Mesenchymal stem cell (in vitro differentiated cells and primary cell): ENCODE measurements at regions not wholly inside any gene's neighbourhood (a gene's known extent, or its start where the extent isn't known, plus 50 kb on each side); places are given as distances from the start of the nearest gene placed in this dataset.

Source experiments
- DNase-seq: peaks from one replicate; pipeline ENCODE4 v3.0.0-alpha.2; 2013
- H2AFZ ChIP-seq: one replicate; pipeline ENCODE4 v1.6.1; 2013; ENCODE audit warnings: low read depth, mild to moderate bottlenecking, control low read depth, inconsistent platforms, low read length, moderate library complexity
- H2AK5ac ChIP-seq: 2 replicates; pipeline ENCODE4 v1.6.1; 2013; ENCODE audit warnings: low read length, moderate library complexity, mild to moderate bottlenecking, inconsistent platforms; ENCODE audit not compliant: severe bottlenecking
- H2BK120ac ChIP-seq: one replicate; pipeline ENCODE4 v1.6.1; 2013; ENCODE audit warnings: low read depth, mild to moderate bottlenecking, inconsistent platforms, low read length, moderate library complexity
- H2BK12ac ChIP-seq, 2 experiments: one replicate each; pipeline ENCODE4 v1.6.1; 2013; ENCODE audit warnings: inconsistent platforms in 2 of 2, low read length in 2 of 2, mild to moderate bottlenecking in 2 of 2, moderate library complexity in 2 of 2, control low read depth in 1 of 2
- H2BK15ac ChIP-seq: one replicate; pipeline ENCODE4 v1.6.1; 2013; ENCODE audit warnings: mild to moderate bottlenecking, low read depth, inconsistent platforms; ENCODE audit not compliant: poor library complexity, severe bottlenecking
- H2BK5ac ChIP-seq: 2 replicates; pipeline ENCODE4 v1.6.1; 2013; ENCODE audit warnings: low read depth, mild to moderate bottlenecking, low read length, control low read depth, inconsistent platforms; ENCODE audit not compliant: poor library complexity, severe bottlenecking
- H3K14ac ChIP-seq, 2 experiments: one replicate each; pipeline ENCODE4 v1.6.1; 2013; ENCODE audit warnings: inconsistent platforms in 2 of 2, low read length in 2 of 2, control low read depth in 1 of 2, mild to moderate bottlenecking in 1 of 2, moderate library complexity in 1 of 2
- H3K18ac ChIP-seq, 2 experiments: one replicate each; pipeline ENCODE4 v1.6.1; 2013; ENCODE audit warnings: inconsistent platforms in 2 of 2, low read length in 2 of 2, control low read depth in 1 of 2, low read depth in 1 of 2, mild to moderate bottlenecking in 1 of 2
- H3K23ac ChIP-seq, 2 experiments: one replicate each; pipeline ENCODE4 v1.6.1; 2013; ENCODE audit warnings: inconsistent platforms in 2 of 2, low read length in 2 of 2, mild to moderate bottlenecking in 2 of 2, moderate library complexity in 2 of 2, control low read depth in 1 of 2
- H3K27ac ChIP-seq: 2 replicates; pipeline ENCODE4 v1.5.1; 2013; ENCODE audit warnings: mild to moderate bottlenecking, moderate library complexity, low read length, control low read depth, inconsistent platforms; ENCODE audit not compliant: poor library complexity, severe bottlenecking
- H3K27me3 ChIP-seq, 2 experiments: 2 replicates each; pipeline versions ENCODE4 v1.6.1 to v1.7.0; 2013; ENCODE audit warnings: low read length in 2 of 2, mild to moderate bottlenecking in 2 of 2, moderate library complexity in 2 of 2, control low read depth in 1 of 2, inconsistent platforms in 1 of 2; ENCODE audit not compliant: control insufficient read depth in 1 of 2, insufficient read depth in 1 of 2
- H3K36me3 ChIP-seq, 2 experiments: 2 replicates each; pipeline versions ENCODE4 v1.6.1 to v1.7.0; 2013; ENCODE audit warnings: low read length in 2 of 2, control low read depth in 1 of 2, inconsistent platforms in 1 of 2, low read depth in 1 of 2, mild to moderate bottlenecking in 1 of 2; ENCODE audit not compliant: insufficient read depth in 2 of 2, control insufficient read depth in 1 of 2
- H3K4ac ChIP-seq, 2 experiments: one replicate each; pipeline ENCODE4 v1.6.1; 2013; ENCODE audit warnings: inconsistent platforms in 2 of 2, low read length in 2 of 2, mild to moderate bottlenecking in 2 of 2, moderate library complexity in 2 of 2, control low read depth in 1 of 2, low read depth in 1 of 2
- H3K4me1 ChIP-seq: 2 replicates; pipeline ENCODE4 v1.6.1; 2013; ENCODE audit warnings: low read depth, low read length, control low read depth; ENCODE audit not compliant: control insufficient read depth, insufficient read depth
- H3K4me2 ChIP-seq: 2 replicates; pipeline ENCODE4 v1.6.1; 2013; ENCODE audit warnings: low read length, mild to moderate bottlenecking, inconsistent platforms; ENCODE audit not compliant: poor library complexity, severe bottlenecking
- H3K4me3 ChIP-seq, 2 experiments: 2 replicates each; pipeline versions ENCODE4 v1.5.1 to v1.7.0; 2013; ENCODE audit warnings: low read length in 2 of 2, mild to moderate bottlenecking in 2 of 2, control low read depth in 1 of 2, low read depth in 1 of 2; ENCODE audit not compliant: insufficient read depth in 1 of 2
- H3K79me1 ChIP-seq: replicated peaks from 2 replicates; pipeline ENCODE4 v1.6.1; 2013; ENCODE audit warnings: mild to moderate bottlenecking, control low read depth, low read length, inconsistent platforms; ENCODE audit not compliant: poor library complexity, severe bottlenecking
- H3K9ac ChIP-seq: 2 replicates; pipeline ENCODE4 v1.7.0; 2013; ENCODE audit warnings: mild to moderate bottlenecking, low read length, moderate library complexity
- H3K9me3 ChIP-seq: 2 replicates; pipeline ENCODE4 v1.7.0; 2013; ENCODE audit warnings: mild to moderate bottlenecking, low read length; ENCODE audit not compliant: control insufficient read depth
- H4K8ac ChIP-seq: one replicate; pipeline ENCODE4 v1.6.1; 2013; ENCODE audit warnings: inconsistent platforms, mild to moderate bottlenecking, low read length, moderate library complexity
- H4K91ac ChIP-seq: one replicate; pipeline ENCODE4 v1.6.1; 2013; ENCODE audit warnings: mild to moderate bottlenecking, low read length, inconsistent platforms
- WGBS: methylation state at CpG from one replicate; pipeline ENCODE4 v1.1.7; 2013; ENCODE audit warnings: mixed read lengths; 5-methylcytosine and 5-hydroxymethylcytosine counted together

GRCh38 chr9:73095425-73095824, 56.2 kb upstream of the ANXA1 start:
- Histone ChIP-seq H2AFZ (no peak overlapping the region), H3K79me1 (no peaks in the 10 kb centered on the region), H2BK15ac (no peak overlapping the region), H3K18ac (no peak overlapping the region), H2BK120ac (no peak overlapping the region), H3K36me3 (no peaks in the 10 kb centered on the region), H3K27ac (no peak overlapping the region), H3K4me3 (no peak overlapping the region), H2BK12ac (no peak overlapping the region), H3K23ac (no peak overlapping the region), H2BK5ac (no peak overlapping the region), H4K91ac (no peak overlapping the region), H3K4me1 (no peaks in the 10 kb centered on the region), H3K14ac (no peak overlapping the region), H3K9ac (no peak overlapping the region), H4K8ac (no peak overlapping the region), H3K4ac (no peak overlapping the region), H3K4me2 (no peak overlapping the region), H3K27me3 (no peaks in the 10 kb centered on the region), H2AK5ac (no peak overlapping the region), H3K9me3 (no peaks in the 10 kb centered on the region)
- no peak for DNase-seq
- 90% methylated on average over 5 of the region's 5 CpGs for WGBS

GRCh38 chr9:73093740-73094379, 57.8 kb upstream of the ANXA1 start:
- H3K23ac ChIP-seq: no peak overlapping the region
- no peak overlapping the region for H3K27ac ChIP-seq
- peak; percentile 23 for DNase-seq
- H4K91ac ChIP-seq: no peak overlapping the region
- no peak overlapping the region for H2BK5ac ChIP-seq
- H3K4me1 ChIP-seq: no peaks in the 10 kb centered on the region
- H3K18ac ChIP-seq: no peak overlapping the region
- WGBS: 92% methylated on average over 3 of the region's 5 CpGs
- H4K8ac ChIP-seq: no peak overlapping the region
- H2BK12ac ChIP-seq: no peak overlapping the region
- H3K36me3 ChIP-seq: no peaks in the 10 kb centered on the region
- no peak overlapping the region for H3K4me2 ChIP-seq
- H3K14ac ChIP-seq: no peak overlapping the region
- H2AFZ ChIP-seq: no peak overlapping the region
- no peak overlapping the region for H2AK5ac ChIP-seq
- no peaks in the 10 kb centered on the region for H3K9me3 ChIP-seq
- no peak overlapping the region for H2BK120ac ChIP-seq
- H3K79me1 ChIP-seq: no peaks in the 10 kb centered on the region
- no peaks in the 10 kb centered on the region for H3K27me3 ChIP-seq
- no peak overlapping the region for H2BK15ac ChIP-seq
- no peak overlapping the region for H3K4ac ChIP-seq
- peak overlapping the region; percentile 90 for H3K9ac ChIP-seq
- peak overlapping the region in 1 of 2 experiments; percentile 70 for H3K4me3 ChIP-seq

- H3K4me3 ChIP-seq: peak overlapping the region in 1 of 2 experiments; percentile 70
- no peak overlapping the region for H3K4ac ChIP-seq
- no peak overlapping the region for H3K27ac ChIP-seq
- H3K36me3 ChIP-seq: no peaks in the 10 kb centered on the region
- no peak overlapping the region for H2BK5ac ChIP-seq
- H2AK5ac ChIP-seq: no peak overlapping the region
- no peak overlapping the region for H4K8ac ChIP-seq
- no peak overlapping the region for H3K4me2 ChIP-seq
- no peaks in the 10 kb centered on the region for H3K27me3 ChIP-seq
- no peak overlapping the region for H2BK15ac ChIP-seq
- H2BK120ac ChIP-seq: no peak overlapping the region
- no peak overlapping the region for H3K23ac ChIP-seq
- H2AFZ ChIP-seq: no peak overlapping the region
- no peak for DNase-seq
- H3K9ac ChIP-seq: peak overlapping the region; percentile 90
- no peaks in the 10 kb centered on the region for H3K79me1 ChIP-seq
- no peak overlapping the region for H2BK12ac ChIP-seq
- no peaks in the 10 kb centered on the region for H3K4me1 ChIP-seq
- no peak overlapping the region for H3K18ac ChIP-seq
- H3K9me3 ChIP-seq: no peaks in the 10 kb centered on the region
- no peak overlapping the region for H3K14ac ChIP-seq
- H4K91ac ChIP-seq: no peak overlapping the region
Measured at GRCh38 chr9:73093016-73093739, 58.5 kb upstream of the ANXA1 start.

- no peak overlapping the region for H2AK5ac ChIP-seq
- no peaks in the 10 kb centered on the region for H3K27me3 ChIP-seq
- no peak overlapping the region for H3K23ac ChIP-seq
- WGBS: no CpG with 5 or more reads among the region's 2 CpGs
- no peak overlapping the region for H2BK5ac ChIP-seq
- H3K4me3 ChIP-seq: no peak overlapping the region
- no peak overlapping the region for H3K9ac ChIP-seq
- H3K14ac ChIP-seq: no peak overlapping the region
- H2BK15ac ChIP-seq: no peak overlapping the region
- H3K79me1 ChIP-seq: no peaks in the 10 kb centered on the region
- H2BK12ac ChIP-seq: no peak overlapping the region
- H3K4me1 ChIP-seq: no peaks in the 10 kb centered on the region
- no peaks in the 10 kb centered on the region for H3K9me3 ChIP-seq
- H3K4ac ChIP-seq: no peak overlapping the region
- H2AFZ ChIP-seq: no peak overlapping the region
- H3K27ac ChIP-seq: no peak overlapping the region
- H3K18ac ChIP-seq: no peak overlapping the region
- H3K36me3 ChIP-seq: no peaks in the 10 kb centered on the region
- H3K4me2 ChIP-seq: no peak overlapping the region
- no peak overlapping the region for H4K8ac ChIP-seq
- no peak for DNase-seq
- H2BK120ac ChIP-seq: no peak overlapping the region
- no peak overlapping the region for H4K91ac ChIP-seq
Measured at GRCh38 chr9:73091909-73092308, 59.8 kb upstream of the ANXA1 start.
